ENCODE measurements at regions not wholly inside any gene's neighbourhood (a gene's known extent, or its start where the extent isn't known, plus 50 kb on each side); places are given as distances from the start of the nearest gene placed in this dataset.

- Histone ChIP-seq H3K79me2 (ENCODE audit: insufficient read depth, low read length) (no peaks in the 10 kb centered on the region), H3K9me2 (replicated peaks; ENCODE audit: insufficient read depth, low read length) (no peaks in the 10 kb centered on the region), H4K20me1 (ENCODE audit: low read depth, low read length) (no peaks in the 10 kb centered on the region), H3K4me3 (ENCODE audit: insufficient read depth, low read length, poor library complexity, severe bottlenecking) (no peak overlapping the region), H3K27me3 (ENCODE audit: low read length) (no peaks in the 10 kb centered on the region), H3F3A (ENCODE audit: insufficient read depth) (no peaks in the 10 kb centered on the region), H3K9me3 (ENCODE audit: insufficient read depth, low read length) (no peaks in the 10 kb centered on the region), H2AFZ (ENCODE audit: low read depth, low read length, severe bottlenecking) (no peak overlapping the region), H3K4me2 (ENCODE audit: low read depth, low read length, poor library complexity, severe bottlenecking) (no peak overlapping the region), H3K9ac (ENCODE audit: low read length) (no peak overlapping the region), H3K36me3 (ENCODE audit: low read length) (no peaks in the 10 kb centered on the region), H3K27ac (ENCODE audit: low read depth, low read length) (no peak overlapping the region)
- TF ChIP-seq EZH2phosphoT487 (conservative IDR thresholded peaks at IDR 0.05; ENCODE audit: low read length) (no peak), CTCF (IDR thresholded peaks at IDR 0.05; ENCODE audit: insufficient read depth, low read length, poor library complexity, severe bottlenecking) (no peak)
These were observed 73.3 kb upstream of the PHF24 start for GRCh38 chr9:34884747-34885189.

- H3K4me2 ChIP-seq (ENCODE audit: low read depth, low read length, poor library complexity, severe bottlenecking), result no peak overlapping the region
- no peak for TF ChIP-seq EZH2phosphoT487 (conservative IDR thresholded peaks at IDR 0.05; ENCODE audit: low read length)
- TF ChIP-seq CTCF (IDR thresholded peaks at IDR 0.05; ENCODE audit: insufficient read depth, low read length, poor library complexity, severe bottlenecking), result no peak
- no peak overlapping the region for H3K9ac ChIP-seq (ENCODE audit: low read length)
- no peak overlapping the region for H3K27ac ChIP-seq (ENCODE audit: low read depth, low read length)
- no peak overlapping the region for H3K4me3 ChIP-seq (ENCODE audit: insufficient read depth, low read length, poor library complexity, severe bottlenecking)
- H3K9me3 ChIP-seq (ENCODE audit: insufficient read depth, low read length), result no peaks in the 10 kb centered on the region
- H4K20me1 ChIP-seq (ENCODE audit: low read depth, low read length), result no peaks in the 10 kb centered on the region
- H3K9me2 ChIP-seq (replicated peaks; ENCODE audit: insufficient read depth, low read length), result no peaks in the 10 kb centered on the region; the same call in 1 of the 2 replicates
- no peaks in the 10 kb centered on the region for H3K36me3 ChIP-seq (ENCODE audit: low read length)
- no peaks in the 10 kb centered on the region for H3K27me3 ChIP-seq (ENCODE audit: low read length)
- no peaks in the 10 kb centered on the region for H3F3A ChIP-seq (ENCODE audit: insufficient read depth)
- no peaks in the 10 kb centered on the region for H3K79me2 ChIP-seq (ENCODE audit: insufficient read depth, low read length)
- H2AFZ ChIP-seq (ENCODE audit: low read depth, low read length, severe bottlenecking), result no peak overlapping the region
These were observed 82.0 kb upstream of the PHF24 start for GRCh38 chr9:34876096-34876495.

GRCh38 chr9:34869390-34869789, 88.7 kb upstream of the PHF24 start:
- Histone ChIP-seq H3K4me2 (ENCODE audit: low read depth, low read length, poor library complexity, severe bottlenecking) (no peak overlapping the region), H3K27me3 (ENCODE audit: low read length) (no peaks in the 10 kb centered on the region), H3K27ac (ENCODE audit: low read depth, low read length) (no peak overlapping the region), H4K20me1 (ENCODE audit: low read depth, low read length) (no peaks in the 10 kb centered on the region), H2AFZ (ENCODE audit: low read depth, low read length, severe bottlenecking) (no peak overlapping the region), H3K36me3 (ENCODE audit: low read length) (no peaks in the 10 kb centered on the region), H3K9me3 (ENCODE audit: insufficient read depth, low read length) (no peaks in the 10 kb centered on the region), H3K9ac (ENCODE audit: low read length) (no peak overlapping the region), H3K79me2 (ENCODE audit: insufficient read depth, low read length) (no peaks in the 10 kb centered on the region), H3F3A (ENCODE audit: insufficient read depth) (no peaks in the 10 kb centered on the region), H3K4me3 (ENCODE audit: insufficient read depth, low read length, poor library complexity, severe bottlenecking) (no peak overlapping the region), H3K9me2 (replicated peaks; ENCODE audit: insufficient read depth, low read length) (no peaks in the 10 kb centered on the region; the same call in 1 of the 2 replicates)
- TF ChIP-seq CTCF (IDR thresholded peaks at IDR 0.05; ENCODE audit: insufficient read depth, low read length, poor library complexity, severe bottlenecking) (peak; percentile 42), EZH2phosphoT487 (conservative IDR thresholded peaks at IDR 0.05; ENCODE audit: low read length) (no peak)

All from SU-DHL-6 (cell line).